ENCODE measurements at regions not wholly inside any gene's neighbourhood (a gene's known extent, or its start where the extent isn't known, plus 50 kb on each side); places are given as distances from the start of the nearest gene placed in this dataset.

DNA sequence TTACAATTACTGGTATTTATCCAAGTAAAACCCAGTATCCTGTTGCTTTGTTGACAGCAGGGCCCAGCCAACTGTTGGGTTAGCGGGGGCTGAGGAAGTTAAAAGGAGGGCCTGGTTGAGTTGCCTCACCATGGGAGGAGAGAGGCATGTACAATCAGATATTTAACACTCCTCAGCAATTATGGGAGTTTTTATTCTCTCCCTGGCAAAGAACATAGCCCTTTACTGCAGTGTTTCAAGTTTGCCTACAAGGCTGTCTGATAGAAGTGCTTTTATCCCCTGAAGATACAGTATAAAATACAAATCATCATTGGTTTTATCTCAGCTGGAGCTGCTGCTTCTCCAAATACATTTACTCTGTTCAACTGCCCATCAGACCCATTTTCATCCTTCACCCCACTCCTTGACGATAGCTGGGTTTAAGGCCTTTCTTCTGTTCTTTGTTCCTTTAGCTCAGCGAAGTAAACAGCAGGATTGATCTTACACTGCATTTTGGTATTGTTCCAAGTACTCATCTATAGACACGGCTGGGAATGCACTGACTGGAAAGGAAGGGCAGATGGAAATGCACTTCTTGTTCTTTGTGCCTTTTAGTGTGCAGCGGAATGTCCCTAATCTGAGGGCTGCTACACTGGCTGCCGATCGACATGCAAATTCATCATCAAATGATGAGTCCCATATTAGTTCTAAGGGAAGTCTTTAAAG, 402.5 kb upstream of the SPRED2 start:
- Mint-ChIP-seq H3K4me1 (no peaks in the 10 kb centered on the region), H3K27me3 (ENCODE audit: low read depth in 3 of 3) (peaks cover 0 to 4% (median 3%) of the 10 kb centered on the region in 3 donors), H3K4me3 (no peak overlapping the region), H3K27ac (no peak overlapping the region), H3K36me3 (no peaks in the 10 kb centered on the region), H3K9me3 (peaks cover 0 to 1% (median 0%) of the 10 kb centered on the region in 7 donors)
- H3K79me2 ChIP-seq (ENCODE audit: insufficient read depth, low read length) = no peaks in the 10 kb centered on the region
- no peak for TF ChIP-seq CTCF (IDR thresholded peaks at IDR 0.05)
- no peak for DNase-seq
- H3K36me3 ChIP-seq (replicated peaks in 1 of 2; ENCODE audit: control insufficient read depth in 1 of 2, insufficient read depth in 2 of 2, low read length in 2 of 2) = no peaks in the 10 kb centered on the region
- no peak overlapping the region for H3K4me3 ChIP-seq (replicated peaks in 1 of 3; ENCODE audit: low read depth in 2 of 3, low read length in 3 of 3)
- WGBS (ENCODE audit: insufficient coverage) = 100% methylated on average over 2 of the region's 7 CpGs
- H3K4me1 ChIP-seq (ENCODE audit: control insufficient read depth in 1 of 2, insufficient read depth in 2 of 2, low read length in 2 of 2) = no peaks in the 10 kb centered on the region
- no peak overlapping the region for H3K4me2 ChIP-seq (replicated peaks; ENCODE audit: extremely low read depth, low read length, poor library complexity, severe bottlenecking)
- no peaks in the 10 kb centered on the region for H3K27me3 ChIP-seq (ENCODE audit: control insufficient read depth in 2 of 2, insufficient read depth in 2 of 2, low read length in 2 of 2)
- no peaks in the 10 kb centered on the region for H4K20me1 ChIP-seq (ENCODE audit: insufficient read depth, low read length)
- H2AFZ ChIP-seq (ENCODE audit: insufficient read depth, low read depth, low read length, poor library complexity, severe bottlenecking) = no peak overlapping the region
- H3K9me3 ChIP-seq (replicated peaks in 1 of 2; ENCODE audit: control insufficient read depth in 1 of 2, insufficient read depth in 1 of 2, low read length in 2 of 2) = no peaks in the 10 kb centered on the region
- no peak overlapping the region for H3K27ac ChIP-seq (ENCODE audit: low read depth in 1 of 2, low read length in 2 of 2)
- H3K9ac ChIP-seq (ENCODE audit: insufficient read depth, low read length, poor library complexity, severe bottlenecking) = no peak overlapping the region
- intact Hi-C loops (cut with micrococcal nuclease) = no loop called here

- no peaks in the 10 kb centered on the region for H3K4me1 Mint-ChIP-seq
- no peak overlapping the region for H3K9ac ChIP-seq (ENCODE audit: insufficient read depth, low read length, poor library complexity, severe bottlenecking)
- WGBS (ENCODE audit: insufficient coverage) = 94% methylated on average over 5 of the region's 6 CpGs
- no peak for TF ChIP-seq CTCF (IDR thresholded peaks at IDR 0.05)
- peaks cover 0 to 4% (median 3%) of the 10 kb centered on the region in 3 donors for H3K27me3 Mint-ChIP-seq (ENCODE audit: low read depth in 3 of 3)
- no peak overlapping the region for H3K4me2 ChIP-seq (replicated peaks; ENCODE audit: extremely low read depth, low read length, poor library complexity, severe bottlenecking)
- H2AFZ ChIP-seq (ENCODE audit: insufficient read depth, low read depth, low read length, poor library complexity, severe bottlenecking) = no peak overlapping the region
- no peak overlapping the region for H3K27ac Mint-ChIP-seq
- H3K4me3 ChIP-seq (replicated peaks in 1 of 3; ENCODE audit: low read depth in 2 of 3, low read length in 3 of 3) = no peak overlapping the region
- no peaks in the 10 kb centered on the region for H4K20me1 ChIP-seq (ENCODE audit: insufficient read depth, low read length)
- peaks cover 0 to 1% (median 0%) of the 10 kb centered on the region in 7 donors for H3K9me3 Mint-ChIP-seq
- H3K27me3 ChIP-seq (ENCODE audit: control insufficient read depth in 2 of 2, insufficient read depth in 2 of 2, low read length in 2 of 2) = no peaks in the 10 kb centered on the region
- no peaks in the 10 kb centered on the region for H3K79me2 ChIP-seq (ENCODE audit: insufficient read depth, low read length)
- no peak overlapping the region for H3K4me3 Mint-ChIP-seq
- H3K36me3 Mint-ChIP-seq = no peaks in the 10 kb centered on the region
- H3K4me1 ChIP-seq (ENCODE audit: control insufficient read depth in 1 of 2, insufficient read depth in 2 of 2, low read length in 2 of 2) = no peaks in the 10 kb centered on the region
- intact Hi-C loops (cut with micrococcal nuclease) = no loop called here
- no peaks in the 10 kb centered on the region for H3K36me3 ChIP-seq (replicated peaks in 1 of 2; ENCODE audit: control insufficient read depth in 1 of 2, insufficient read depth in 2 of 2, low read length in 2 of 2)
- no peak overlapping the region for H3K27ac ChIP-seq (ENCODE audit: low read depth in 1 of 2, low read length in 2 of 2)
- no peak for DNase-seq
- H3K9me3 ChIP-seq (replicated peaks in 1 of 2; ENCODE audit: control insufficient read depth in 1 of 2, insufficient read depth in 1 of 2, low read length in 2 of 2) = no peaks in the 10 kb centered on the region
Measured at GRCh38 chr2:65834062-65834461, 401.7 kb upstream of the SPRED2 start.

Measured in CD14-positive monocyte (primary cell).